ENCODE measurements at regions not wholly inside any gene's neighbourhood (a gene's known extent, or its start where the extent isn't known, plus 50 kb on each side); places are given as distances from the start of the nearest gene placed in this dataset.

DNA sequence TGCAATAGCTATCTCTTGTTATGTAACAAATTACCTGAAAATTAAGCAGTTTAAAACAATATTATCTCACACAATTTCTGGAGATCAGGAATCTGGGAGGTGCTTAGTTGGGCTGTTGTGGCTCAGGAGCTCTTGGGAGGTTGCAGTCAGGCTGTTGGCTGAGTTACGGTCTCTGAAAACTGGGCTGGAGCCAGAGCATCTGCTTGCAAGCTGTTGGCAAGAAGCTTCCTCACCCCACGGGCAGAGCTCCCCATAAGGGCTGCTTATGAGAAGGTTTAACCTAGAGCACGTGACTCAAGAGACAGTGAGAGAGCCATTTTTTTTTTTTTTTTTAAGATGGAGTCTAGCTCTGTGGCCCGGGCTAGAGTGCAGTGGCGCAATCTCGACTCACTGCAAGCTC lies 346.8 kb downstream of the ATP23 start:
- Histone ChIP-seq H3K36me3 (ENCODE audit: insufficient read depth, low read length) (no peaks in the 10 kb centered on the region), H2AFZ (ENCODE audit: low read length, unreplicated experiment) (no peak overlapping the region), H3K27me3 (ENCODE audit: insufficient read depth, low read length) (no peaks in the 10 kb centered on the region), H3K4me1 (ENCODE audit: control insufficient read depth, insufficient read depth, low read length, unreplicated experiment) (no peaks in the 10 kb centered on the region), H3K4me3 (ENCODE audit: low read depth, low read length) (no peak overlapping the region), H3K79me2 (ENCODE audit: control insufficient read depth, insufficient read depth, low read length, unreplicated experiment) (no peaks in the 10 kb centered on the region), H3K27ac (ENCODE audit: low read depth, low read length) (no peak overlapping the region)

DNA sequence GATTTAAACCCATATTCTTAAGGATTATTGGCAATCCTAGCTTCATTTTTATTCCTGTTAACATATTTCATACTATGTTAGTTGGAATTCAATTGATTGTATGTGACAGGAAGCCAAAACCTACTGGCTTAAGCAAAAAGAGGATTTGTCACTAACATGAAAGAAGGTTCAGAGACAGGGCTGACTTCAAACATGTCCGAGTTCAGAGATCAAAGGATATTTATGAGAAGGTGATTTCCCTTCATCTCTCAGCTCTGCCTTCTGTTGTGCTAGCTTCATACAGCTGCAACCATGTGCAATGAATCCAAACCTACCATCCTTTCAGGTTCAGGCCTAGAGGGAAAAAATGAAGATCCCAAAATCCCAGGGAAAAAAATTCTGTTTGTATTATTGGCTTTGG lies 349.7 kb downstream of the ATP23 start:
- no peak overlapping the region for H3K4me3 ChIP-seq (ENCODE audit: low read depth, low read length)
- H3K27me3 ChIP-seq (ENCODE audit: insufficient read depth, low read length), result no peaks in the 10 kb centered on the region
- no peaks in the 10 kb centered on the region for H3K36me3 ChIP-seq (ENCODE audit: insufficient read depth, low read length)
- no peaks in the 10 kb centered on the region for H3K4me1 ChIP-seq (ENCODE audit: control insufficient read depth, insufficient read depth, low read length, unreplicated experiment)
- no peaks in the 10 kb centered on the region for H3K79me2 ChIP-seq (ENCODE audit: control insufficient read depth, insufficient read depth, low read length, unreplicated experiment)
- H2AFZ ChIP-seq (ENCODE audit: low read length, unreplicated experiment), result no peak overlapping the region
- no peak overlapping the region for H3K27ac ChIP-seq (ENCODE audit: low read depth, low read length)

DNA sequence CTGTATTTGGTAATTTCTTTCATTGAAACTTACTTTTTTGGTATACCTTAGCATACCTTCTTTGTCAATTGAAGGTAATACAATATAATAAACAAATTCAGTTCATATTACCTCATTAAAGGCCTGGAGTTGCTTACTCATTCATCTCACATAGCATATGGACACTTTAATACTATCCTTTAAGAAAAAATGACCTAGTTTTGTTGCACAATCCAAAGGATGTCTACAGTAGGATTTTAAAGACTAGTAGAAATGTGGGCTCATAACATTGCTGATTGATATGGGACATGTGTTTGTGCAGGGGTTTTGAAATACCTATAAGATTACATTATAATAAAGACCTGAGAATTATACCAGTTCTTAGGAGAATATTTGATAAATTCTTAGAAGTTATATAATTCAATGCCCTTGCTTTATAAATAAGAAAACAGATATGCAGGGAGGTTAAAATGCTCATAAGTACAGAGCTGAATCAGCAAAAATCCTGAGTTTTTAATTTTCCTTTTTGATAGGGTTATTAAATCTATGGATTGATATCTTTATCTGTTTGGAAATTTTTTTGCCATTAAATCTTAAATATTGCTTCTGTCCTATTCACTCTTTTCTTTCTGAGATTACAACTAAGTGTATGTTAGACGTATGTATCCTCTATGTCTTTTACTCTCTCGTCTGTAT lies 352.1 kb downstream of the ATP23 start:
- Histone ChIP-seq H3K79me2 (ENCODE audit: control insufficient read depth, insufficient read depth, low read length, unreplicated experiment) (no peaks in the 10 kb centered on the region), H2AFZ (ENCODE audit: low read length, unreplicated experiment) (no peak overlapping the region), H3K4me1 (ENCODE audit: control insufficient read depth, insufficient read depth, low read length, unreplicated experiment) (no peaks in the 10 kb centered on the region), H3K27ac (ENCODE audit: low read depth, low read length) (no peak overlapping the region), H3K36me3 (ENCODE audit: insufficient read depth, low read length) (no peaks in the 10 kb centered on the region), H3K4me3 (ENCODE audit: low read depth, low read length) (no peak overlapping the region), H3K27me3 (ENCODE audit: insufficient read depth, low read length) (no peaks in the 10 kb centered on the region)

DNA sequence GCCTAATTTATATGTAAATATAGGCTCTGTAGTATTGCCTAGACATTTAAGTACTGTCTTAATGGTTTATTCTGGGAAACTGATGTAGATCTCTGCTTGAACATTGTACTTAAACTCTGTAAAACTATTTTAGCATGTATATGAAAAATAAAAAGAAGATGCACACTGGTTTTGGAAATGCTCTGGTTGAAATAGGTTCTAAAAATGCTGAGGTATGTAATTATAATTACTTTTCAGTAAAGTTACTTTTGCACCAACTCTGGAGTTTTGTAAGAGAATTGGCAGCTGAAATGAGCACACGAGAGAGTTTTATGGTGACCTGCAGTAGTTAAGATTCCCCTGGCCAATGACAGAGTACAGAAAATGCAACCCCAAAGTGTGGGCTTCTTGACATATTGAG lies 353.9 kb downstream of the ATP23 start:
- Histone ChIP-seq H3K4me3 (ENCODE audit: low read depth, low read length) (no peak overlapping the region), H3K27ac (ENCODE audit: low read depth, low read length) (no peak overlapping the region), H3K27me3 (ENCODE audit: insufficient read depth, low read length) (no peaks in the 10 kb centered on the region), H3K79me2 (ENCODE audit: control insufficient read depth, insufficient read depth, low read length, unreplicated experiment) (no peaks in the 10 kb centered on the region), H3K36me3 (ENCODE audit: insufficient read depth, low read length) (no peaks in the 10 kb centered on the region), H2AFZ (ENCODE audit: low read length, unreplicated experiment) (no peak overlapping the region), H3K4me1 (ENCODE audit: control insufficient read depth, insufficient read depth, low read length, unreplicated experiment) (no peaks in the 10 kb centered on the region)

DNA sequence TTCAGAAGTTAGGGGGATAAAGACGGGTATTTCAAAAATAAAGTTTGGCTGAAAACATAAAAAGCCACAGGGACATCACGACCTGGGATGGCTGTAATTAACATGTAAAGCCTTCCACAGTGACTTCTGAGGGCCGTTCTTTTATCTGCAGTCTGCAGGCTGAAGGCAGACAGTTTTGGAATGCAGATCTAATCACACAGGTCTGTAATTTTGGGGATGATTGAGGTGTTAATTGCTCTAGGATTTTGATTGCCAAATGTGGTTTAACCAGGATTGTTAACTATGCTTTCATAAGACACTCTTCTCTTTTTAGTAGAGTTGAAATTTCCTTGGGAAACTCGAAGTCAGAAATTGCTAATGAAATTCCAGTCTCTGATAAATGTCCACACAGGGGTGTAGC lies 355.5 kb downstream of the ATP23 start:
- Histone ChIP-seq H3K79me2 (ENCODE audit: control insufficient read depth, insufficient read depth, low read length, unreplicated experiment) (no peaks in the 10 kb centered on the region), H3K4me1 (ENCODE audit: control insufficient read depth, insufficient read depth, low read length, unreplicated experiment) (no peaks in the 10 kb centered on the region), H3K4me3 (ENCODE audit: low read depth, low read length) (no peak overlapping the region), H3K36me3 (ENCODE audit: insufficient read depth, low read length) (no peaks in the 10 kb centered on the region), H3K27ac (ENCODE audit: low read depth, low read length) (no peak overlapping the region), H3K27me3 (ENCODE audit: insufficient read depth, low read length) (no peaks in the 10 kb centered on the region), H2AFZ (ENCODE audit: low read length, unreplicated experiment) (no peak overlapping the region)

DNA sequence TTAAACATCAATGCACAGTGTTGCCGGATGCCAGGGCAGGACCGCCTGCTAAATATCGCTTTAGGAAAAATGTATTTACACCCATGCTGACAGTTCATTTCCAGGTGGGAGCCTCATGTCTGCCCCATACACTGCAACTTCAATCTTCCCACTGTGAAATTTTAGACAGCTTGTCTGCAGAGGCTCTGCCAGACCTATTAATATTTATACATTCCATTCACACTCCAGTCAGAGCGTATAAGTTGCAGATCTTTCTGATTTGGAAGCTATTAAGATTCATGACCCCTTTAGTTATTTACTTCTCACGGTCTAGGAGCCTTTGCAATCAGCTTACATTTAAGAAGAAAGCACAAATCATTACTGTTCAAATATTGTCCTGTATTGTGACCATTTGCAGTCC lies 357.4 kb downstream of the ATP23 start:
- Histone ChIP-seq H3K79me2 (ENCODE audit: control insufficient read depth, insufficient read depth, low read length, unreplicated experiment) (no peaks in the 10 kb centered on the region), H3K4me1 (ENCODE audit: control insufficient read depth, insufficient read depth, low read length, unreplicated experiment) (no peaks in the 10 kb centered on the region), H2AFZ (ENCODE audit: low read length, unreplicated experiment) (no peak overlapping the region), H3K27me3 (ENCODE audit: insufficient read depth, low read length) (no peaks in the 10 kb centered on the region), H3K27ac (ENCODE audit: low read depth, low read length) (no peak overlapping the region), H3K4me3 (ENCODE audit: low read depth, low read length) (no peak overlapping the region), H3K36me3 (ENCODE audit: insufficient read depth, low read length) (no peaks in the 10 kb centered on the region)

DNA sequence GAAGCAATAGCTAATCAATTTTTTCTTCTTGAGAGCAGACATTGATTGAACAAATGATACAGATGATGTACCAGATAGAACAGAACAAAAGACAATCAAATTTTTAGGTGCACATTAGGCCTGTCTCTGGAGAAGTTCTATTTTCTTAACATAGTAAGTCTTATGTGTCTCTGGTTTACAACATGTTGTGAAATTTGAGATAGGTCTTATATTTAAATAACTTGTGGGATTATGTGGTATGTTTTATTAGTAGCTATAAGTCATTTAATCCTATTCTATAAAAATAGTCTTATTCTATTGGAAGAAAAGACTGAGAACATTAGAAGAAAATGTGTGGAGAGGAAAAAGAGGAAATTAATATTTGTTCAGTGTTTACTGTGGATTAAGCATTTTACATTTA lies 358.0 kb downstream of the ATP23 start:
- Histone ChIP-seq H3K36me3 (ENCODE audit: insufficient read depth, low read length) (no peaks in the 10 kb centered on the region), H3K27ac (ENCODE audit: low read depth, low read length) (no peak overlapping the region), H3K27me3 (ENCODE audit: insufficient read depth, low read length) (no peaks in the 10 kb centered on the region), H3K79me2 (ENCODE audit: control insufficient read depth, insufficient read depth, low read length, unreplicated experiment) (no peaks in the 10 kb centered on the region), H3K4me3 (ENCODE audit: low read depth, low read length) (no peak overlapping the region), H2AFZ (ENCODE audit: low read length, unreplicated experiment) (no peak overlapping the region), H3K4me1 (ENCODE audit: control insufficient read depth, insufficient read depth, low read length, unreplicated experiment) (no peaks in the 10 kb centered on the region)

DNA sequence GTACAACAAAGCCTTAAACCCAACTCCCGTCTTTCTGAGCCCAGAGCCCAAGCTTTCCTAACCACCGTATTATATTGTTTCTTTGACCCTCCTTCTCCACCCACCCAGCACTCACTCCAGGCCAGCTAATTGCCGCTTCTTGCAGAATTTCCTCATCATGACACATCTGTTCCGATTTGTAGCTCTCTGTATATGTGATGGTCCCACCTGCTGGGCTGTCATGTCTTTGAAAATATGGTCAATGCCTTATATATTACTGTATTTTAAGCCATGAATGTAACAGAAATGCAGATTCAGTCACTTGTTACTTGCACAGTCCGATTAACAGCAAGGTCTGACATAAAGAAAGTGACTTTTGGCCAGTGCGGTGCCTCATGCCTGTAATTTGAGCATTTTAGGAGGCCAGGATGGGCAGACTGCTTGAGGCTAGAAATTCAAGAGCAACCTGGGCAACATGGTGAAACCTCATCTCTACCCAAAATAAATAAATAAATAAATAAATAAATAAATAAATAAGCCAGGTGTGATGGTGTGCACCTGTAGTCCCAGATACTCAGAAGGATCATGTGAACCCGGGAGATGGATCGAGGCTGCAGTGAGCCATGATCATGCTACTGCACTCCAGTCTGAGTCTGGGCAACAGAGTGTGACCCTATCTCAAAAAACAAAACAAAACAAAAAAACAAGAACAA lies 359.8 kb downstream of the ATP23 start:
- no peaks in the 10 kb centered on the region for H3K27me3 ChIP-seq (ENCODE audit: insufficient read depth, low read length)
- H3K79me2 ChIP-seq (ENCODE audit: control insufficient read depth, insufficient read depth, low read length, unreplicated experiment), result no peaks in the 10 kb centered on the region
- peaks cover 3% of the 10 kb centered on the region for H3K4me1 ChIP-seq (ENCODE audit: control insufficient read depth, insufficient read depth, low read length, unreplicated experiment)
- no peak overlapping the region for H3K27ac ChIP-seq (ENCODE audit: low read depth, low read length)
- H3K36me3 ChIP-seq (ENCODE audit: insufficient read depth, low read length), result no peaks in the 10 kb centered on the region
- no peak overlapping the region for H3K4me3 ChIP-seq (ENCODE audit: low read depth, low read length)
- no peak overlapping the region for H2AFZ ChIP-seq (ENCODE audit: low read length, unreplicated experiment)

DNA sequence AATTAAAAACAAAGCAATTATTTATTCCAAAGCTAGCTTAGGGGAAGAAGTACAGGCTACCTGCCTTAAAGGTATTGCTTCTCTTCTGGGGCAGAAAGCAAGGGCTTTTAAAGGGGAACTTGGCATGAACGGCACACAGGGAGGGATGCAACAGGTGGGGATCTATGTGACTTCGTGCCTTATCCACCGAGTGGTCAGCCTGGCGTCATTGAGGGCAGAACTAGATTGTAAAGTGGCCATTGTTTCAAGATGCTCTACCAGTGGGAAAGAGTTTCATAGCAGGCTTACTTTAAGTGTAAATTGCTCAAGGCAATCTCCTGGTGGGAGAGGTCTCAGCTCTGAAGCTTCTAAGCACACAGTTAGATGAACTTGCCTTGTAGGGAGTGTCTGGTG lies 360.4 kb downstream of the ATP23 start:
- Histone ChIP-seq H3K27ac (ENCODE audit: low read depth, low read length) (no peak overlapping the region), H2AFZ (ENCODE audit: low read length, unreplicated experiment) (no peak overlapping the region), H3K4me3 (ENCODE audit: low read depth, low read length) (no peak overlapping the region), H3K4me1 (ENCODE audit: control insufficient read depth, insufficient read depth, low read length, unreplicated experiment) (peaks cover 8% of the 10 kb centered on the region), H3K36me3 (ENCODE audit: insufficient read depth, low read length) (no peaks in the 10 kb centered on the region), H3K79me2 (ENCODE audit: control insufficient read depth, insufficient read depth, low read length, unreplicated experiment) (no peaks in the 10 kb centered on the region), H3K27me3 (ENCODE audit: insufficient read depth, low read length) (no peaks in the 10 kb centered on the region)

DNA sequence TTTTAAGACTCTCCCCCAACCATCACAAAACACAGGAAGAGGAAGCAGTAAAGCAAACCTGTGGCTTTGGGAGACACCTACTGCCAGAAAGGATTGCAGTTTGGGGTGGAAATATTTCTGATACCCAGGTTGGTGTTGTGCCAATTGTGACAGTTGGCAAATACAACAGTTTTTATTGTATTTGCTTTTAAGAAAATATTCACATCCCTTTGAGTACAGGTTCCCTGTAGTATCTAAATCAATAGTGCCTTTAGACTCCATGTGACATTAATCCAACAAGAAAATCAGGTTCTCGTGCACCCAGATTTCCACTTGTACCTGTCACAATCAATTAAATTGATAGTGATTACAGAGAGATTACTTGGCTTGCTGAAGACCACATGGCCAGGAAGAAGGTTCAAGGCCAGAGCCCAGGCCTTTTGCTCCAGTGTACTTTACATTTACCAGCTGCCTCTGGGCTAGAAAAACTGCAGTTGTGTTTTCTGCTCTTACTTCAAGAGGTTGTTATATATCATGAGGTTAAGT lies 361.2 kb downstream of the ATP23 start:
- Histone ChIP-seq H3K36me3 (ENCODE audit: insufficient read depth, low read length) (peaks cover 4% of the 10 kb centered on the region; the same call in 1 of the 2 replicates), H3K4me1 (ENCODE audit: control insufficient read depth, insufficient read depth, low read length, unreplicated experiment) (peaks cover 8% of the 10 kb centered on the region), H3K79me2 (ENCODE audit: control insufficient read depth, insufficient read depth, low read length, unreplicated experiment) (no peaks in the 10 kb centered on the region), H3K27me3 (ENCODE audit: insufficient read depth, low read length) (no peaks in the 10 kb centered on the region), H3K4me3 (ENCODE audit: low read depth, low read length) (no peak overlapping the region), H2AFZ (ENCODE audit: low read length, unreplicated experiment) (peak overlapping the region; percentile 22), H3K27ac (ENCODE audit: low read depth, low read length) (no peak overlapping the region)
